Neural progenitor cell (in vitro differentiated cells): ENCODE measurements at regions not wholly inside any gene's neighbourhood (a gene's known extent, or its start where the extent isn't known, plus 50 kb on each side); places are given as distances from the start of the nearest gene placed in this dataset.

Source experiments
- EZH2 ChIP-seq: fragments of 200-600 bp; sonication (generic); IDR thresholded peaks from 2 replicates; pipeline ENCODE4 v1.6.1; 2017; ENCODE audit warnings: antibody characterized with exemption, mild to moderate bottlenecking, moderate library complexity
- EZH2phosphoT487 ChIP-seq: fragments of 200-600 bp; sonication (generic); IDR thresholded peaks from 2 replicates; pipeline ENCODE4 v1.6.1; 2017; ENCODE audit warnings: antibody characterized with exemption
- TF ChIP-seq, protein P1 (sequence below): fragments of 200-600 bp; sonication (generic); IDR thresholded peaks from 2 replicates; pipeline ENCODE4 v1.5.1; 2017; ENCODE audit warnings: antibody characterized with exemption, mild to moderate bottlenecking

DNA sequence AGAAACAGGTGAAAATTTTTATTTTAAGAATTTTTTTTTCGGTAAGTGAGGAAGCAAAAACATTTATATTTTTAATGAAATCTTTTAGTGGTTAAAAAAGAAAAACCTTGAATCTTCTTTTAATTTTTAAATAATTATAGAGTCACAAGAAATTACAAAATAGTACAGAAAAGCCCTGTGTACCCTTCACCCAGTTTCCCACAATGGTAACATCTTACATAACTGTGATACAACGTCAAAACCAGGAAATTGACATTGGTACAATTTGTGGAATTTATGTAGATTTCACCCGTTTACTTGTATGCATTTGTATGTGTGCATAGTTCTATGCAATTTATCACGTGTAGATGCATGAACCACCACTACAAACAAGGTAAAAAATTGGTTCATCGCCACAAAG lies 285.9 kb downstream of the MTX2 start:
- TF ChIP-seq EZH2 (no peak), EZH2phosphoT487 (no peak)
- TF ChIP-seq, protein P1, sequence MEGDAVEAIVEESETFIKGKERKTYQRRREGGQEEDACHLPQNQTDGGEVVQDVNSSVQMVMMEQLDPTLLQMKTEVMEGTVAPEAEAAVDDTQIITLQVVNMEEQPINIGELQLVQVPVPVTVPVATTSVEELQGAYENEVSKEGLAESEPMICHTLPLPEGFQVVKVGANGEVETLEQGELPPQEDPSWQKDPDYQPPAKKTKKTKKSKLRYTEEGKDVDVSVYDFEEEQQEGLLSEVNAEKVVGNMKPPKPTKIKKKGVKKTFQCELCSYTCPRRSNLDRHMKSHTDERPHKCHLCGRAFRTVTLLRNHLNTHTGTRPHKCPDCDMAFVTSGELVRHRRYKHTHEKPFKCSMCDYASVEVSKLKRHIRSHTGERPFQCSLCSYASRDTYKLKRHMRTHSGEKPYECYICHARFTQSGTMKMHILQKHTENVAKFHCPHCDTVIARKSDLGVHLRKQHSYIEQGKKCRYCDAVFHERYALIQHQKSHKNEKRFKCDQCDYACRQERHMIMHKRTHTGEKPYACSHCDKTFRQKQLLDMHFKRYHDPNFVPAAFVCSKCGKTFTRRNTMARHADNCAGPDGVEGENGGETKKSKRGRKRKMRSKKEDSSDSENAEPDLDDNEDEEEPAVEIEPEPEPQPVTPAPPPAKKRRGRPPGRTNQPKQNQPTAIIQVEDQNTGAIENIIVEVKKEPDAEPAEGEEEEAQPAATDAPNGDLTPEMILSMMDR = no peak
